ENCODE measurements at regions not wholly inside any gene's neighbourhood (a gene's known extent, or its start where the extent isn't known, plus 50 kb on each side); places are given as distances from the start of the nearest gene placed in this dataset.

GRCh38 chr7:104963991-104964385, 50.0 kb upstream of the KMT2E start:
- Histone ChIP-seq H3K79me2 (ENCODE audit: insufficient read depth, low read length) (peaks cover 3% of the 10 kb centered on the region), H3K9ac (ENCODE audit: insufficient read depth, low read length, poor library complexity, severe bottlenecking) (no peak overlapping the region), H3K9me3 (replicated peaks in 1 of 2; ENCODE audit: control insufficient read depth in 1 of 2, insufficient read depth in 1 of 2, low read length in 2 of 2) (no peaks in the 10 kb centered on the region), H2AFZ (ENCODE audit: insufficient read depth, low read depth, low read length, poor library complexity, severe bottlenecking) (peak overlapping the region; percentile 18), H3K27me3 (ENCODE audit: control insufficient read depth in 2 of 2, insufficient read depth in 2 of 2, low read length in 2 of 2) (no peaks in the 10 kb centered on the region), H3K4me3 (replicated peaks in 1 of 3; ENCODE audit: low read depth in 2 of 3, low read length in 3 of 3) (peak overlapping the region in 1 of 3 experiments; percentile 0), H3K4me1 (ENCODE audit: control insufficient read depth in 1 of 2, insufficient read depth in 2 of 2, low read length in 2 of 2) (peaks cover 43 to 53% of the 10 kb centered on the region in 2 donors), H3K4me2 (replicated peaks; ENCODE audit: extremely low read depth, low read length, poor library complexity, severe bottlenecking) (no peak overlapping the region), H3K27ac (ENCODE audit: low read depth in 1 of 2, low read length in 2 of 2) (peak overlapping the region in 1 of 2 donors; percentile 94), H4K20me1 (ENCODE audit: insufficient read depth, low read length) (no peaks in the 10 kb centered on the region), H3K36me3 (replicated peaks in 1 of 2; ENCODE audit: control insufficient read depth in 1 of 2, insufficient read depth in 2 of 2, low read length in 2 of 2) (no peaks in the 10 kb centered on the region)
- Mint-ChIP-seq H3K36me3 (peaks cover 9 to 13% of the 10 kb centered on the region in 2 donors), H3K4me1 (peaks cover 55% of the 10 kb centered on the region), H3K27ac (peak overlapping the region in 4 of 7 donors; percentile 33 to 96 (median 78)), H3K4me3 (no peak overlapping the region), H3K9me3 (no peaks in the 10 kb centered on the region), H3K27me3 (ENCODE audit: low read depth in 3 of 3) (peaks cover 0 to 5% (median 2%) of the 10 kb centered on the region in 3 donors)
- 57% methylated on average over 2 of the region's 3 CpGs for WGBS (ENCODE audit: insufficient coverage)
- TF ChIP-seq CTCF (IDR thresholded peaks at IDR 0.05) = no peak
- DNase-seq = peak in 1 of 3 donors; percentile 21
- intact Hi-C loops (cut with micrococcal nuclease) = no loop called here
